GM12878 (cell line): ENCODE measurements at regions not wholly inside any gene's neighbourhood (a gene's known extent, or its start where the extent isn't known, plus 50 kb on each side); places are given as distances from the start of the nearest gene placed in this dataset.

ENCODE experiments used
- ATAC-seq: fragments of 200-7000 bp; cut with Tn5 transposase; 3 replicates; pipeline ENCODE4 v1.9.1; 2020; ENCODE audit warnings: mild to moderate bottlenecking, moderate library complexity
- BruUV-seq: library from RNA; stranded (reverse); fragments of 400-500 nt; replicated peaks from 2 replicates; lab custom pipeline; 2021; lab: Mats Ljungman, UMichigan
- CTCF ChIA-PET: fragments of 300-600 bp; sonication (Branson Sonifier 250); formaldehyde crosslinking; extraction: SDS; loops from one replicate; lab custom pipeline; 2021; ENCODE audit warnings: inconsistent platforms; lab: Yijun Ruan, JAX
- POLR2A ChIA-PET: fragments of 350-600 bp; formaldehyde crosslinking; extraction: SDS; loops from one replicate; lab custom pipeline; 2021; ENCODE audit warnings: inconsistent platforms; lab: Charles Lee
- RAD21 ChIA-PET: fragments of 300-600 bp; sonication (Branson Sonifier 250); formaldehyde crosslinking; loops from one replicate; lab custom pipeline; 2023; ENCODE audit warnings: antibody characterized with exemption; ENCODE audit not compliant: unreplicated experiment; lab: Charles Lee
- SMC1A ChIA-PET: fragments of 300-600 bp; sonication (Branson Sonifier 250); formaldehyde crosslinking; loops from one replicate; lab custom pipeline; 2023; ENCODE audit not compliant: unreplicated experiment, uncharacterized antibody; lab: Charles Lee
- DNase-seq: peaks from one replicate; pipeline ENCODE4 v3.0.0-alpha.2; 2011; ENCODE audit warnings: low read depth, low spot score
- FAIRE-seq: peaks from 3 replicates; lab custom pipeline; 2011; peaks lifted over from hg19 to GRCh38; lab: Jason Lieb, UNC
- H2AFZ ChIP-seq: 2 replicates; pipeline ENCODE4 v1.6.0; 2011; ENCODE audit warnings: low read depth, low read length, control low read depth; ENCODE audit not compliant: control insufficient read depth
- H3K27ac ChIP-seq: 2 replicates; pipeline ENCODE4 v1.5.1; 2011; ENCODE audit warnings: control low read depth; ENCODE audit not compliant: control insufficient read depth, insufficient read depth
- H3K27me3 ChIP-seq, 2 experiments: replicated peaks in 1 of 2; 2 replicates each; pipeline versions ENCODE4 v1.6.0 to v1.6.1; 2011; ENCODE audit warnings: low read length in 1 of 2; ENCODE audit not compliant: control insufficient read depth in 2 of 2, insufficient read depth in 2 of 2
- H3K36me3 ChIP-seq, 2 experiments: 2 replicates each; pipeline ENCODE4 v1.5.1; 2011; ENCODE audit warnings: low read length in 1 of 2; ENCODE audit not compliant: control insufficient read depth in 2 of 2, insufficient read depth in 2 of 2
- H3K4me1 ChIP-seq: 2 replicates; pipeline ENCODE4 v1.6.1; 2011; ENCODE audit warnings: mild to moderate bottlenecking, low read length, moderate library complexity, mixed read lengths; ENCODE audit not compliant: control insufficient read depth, insufficient read depth
- H3K4me2 ChIP-seq: 2 replicates; pipeline ENCODE4 v1.6.0; 2011; ENCODE audit warnings: control low read depth; ENCODE audit not compliant: control insufficient read depth, insufficient read depth
- H3K4me3 ChIP-seq: fragments of 200-600 bp; sonication (generic); 2 replicates; pipeline ENCODE4 v1.5.1; 2016
- H3K79me2 ChIP-seq: 2 replicates; pipeline ENCODE4 v1.6.0; 2011; ENCODE audit warnings: low read length; ENCODE audit not compliant: control insufficient read depth, insufficient read depth
- H3K9ac ChIP-seq: 2 replicates; pipeline ENCODE4 v1.8.0; 2011; ENCODE audit warnings: low read length, control low read depth, mixed read lengths; ENCODE audit not compliant: control insufficient read depth, insufficient read depth
- H3K9me3 ChIP-seq: replicated peaks from 3 replicates; pipeline ENCODE4 v1.5.1; 2011; ENCODE audit warnings: mild to moderate bottlenecking, low read length; ENCODE audit not compliant: control insufficient read depth, insufficient read depth
- H4K20me1 ChIP-seq: 2 replicates; pipeline ENCODE4 v1.6.0; 2011; ENCODE audit not compliant: control insufficient read depth, insufficient read depth
- BHLHE40 ChIP-seq, 2 experiments: fragments of 450-650 bp in 1 of 2; IDR thresholded peaks; 2 replicates each; pipeline ENCODE4 v1.6.1; 2011 to 2017; ENCODE audit warnings: low read depth in 2 of 2, borderline replicate concordance in 1 of 2, improper control_type of control experiment in 1 of 2, low read length in 1 of 2, mild to moderate bottlenecking in 1 of 2
- CHD2 ChIP-seq: IDR thresholded peaks from 2 replicates; pipeline ENCODE4 v1.6.1; 2011; ENCODE audit warnings: low read depth, low read length, improper control_type of control experiment, borderline replicate concordance
- HCFC1 ChIP-seq: fragments of 150-350 bp; IDR thresholded peaks from 2 replicates; pipeline ENCODE4 v1.6.1; 2014; ENCODE audit warnings: low read length
- HDAC6 ChIP-seq: fragments of 200-600 bp; sonication (generic); IDR thresholded peaks from one replicate; pipeline ENCODE4 v1.8.0; 2017; ENCODE audit warnings: antibody characterized with exemption; ENCODE audit not compliant: unreplicated experiment
- IRF5 ChIP-seq: fragments of 450-650 bp; IDR thresholded peaks from 2 replicates; pipeline ENCODE4 v1.6.1; 2017; ENCODE audit warnings: borderline replicate concordance
- SMAD1 ChIP-seq: fragments of 450-650 bp; IDR thresholded peaks from 2 replicates; pipeline ENCODE4 v1.6.1; 2018; ENCODE audit warnings: mild to moderate bottlenecking, low read depth; ENCODE audit not compliant: partially characterized antibody
- WGBS: methylation state at CpG from one replicate; pipeline ENCODE4 v1.1.6; 2016; ENCODE audit warnings: low lambda C conversion rate; ENCODE audit not compliant: insufficient replicate concordance, insufficient coverage; ENCODE audit errors: missing lambda C conversion rate; 5-methylcytosine and 5-hydroxymethylcytosine counted together
- in situ Hi-C: fragments of 300-500 bp; cut with MboI; formaldehyde crosslinking; loops from 9 replicates; pipeline ENCODE4 v1.14.3; 2018; ENCODE audit warnings: mixed read lengths
- intact Hi-C: fragments of 100-400 bp; cut with micrococcal nuclease; formaldehyde crosslinking; loops from one replicate; pipeline ENCODE4 v1.14.2; 2022; ENCODE audit not compliant: unreplicated experiment
- TF ChIP-seq, protein P1 (sequence below): IDR thresholded peaks from 2 replicates; pipeline ENCODE4 v1.6.1; 2011; ENCODE audit warnings: mild to moderate bottlenecking, low read depth, low read length, moderate library complexity; ENCODE audit not compliant: insufficient replicate concordance
- TF ChIP-seq, protein P2 (sequence below): IDR thresholded peaks from 2 replicates; pipeline ENCODE4 v1.6.1; 2012; ENCODE audit warnings: low read depth, low read length, improper control_type of control experiment

DNA sequence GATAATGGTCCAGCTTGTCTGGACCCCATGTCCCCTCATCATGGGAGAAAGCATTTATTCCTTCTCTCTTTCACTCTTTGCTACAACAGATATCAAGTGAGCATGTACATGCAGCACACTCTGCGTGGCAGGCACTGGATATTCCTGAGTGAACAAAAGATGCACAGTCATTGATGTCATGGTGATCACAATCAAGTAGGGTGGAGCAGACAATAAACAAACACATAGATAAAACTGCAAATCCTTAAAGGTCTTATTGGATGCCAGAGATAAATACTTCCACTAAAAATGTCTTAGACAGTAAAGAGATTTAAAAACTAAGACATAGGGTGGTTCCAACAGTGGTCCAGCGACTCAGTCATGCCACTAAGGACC, 178.0 kb downstream of the ZC3H11B start (continued):
- TF ChIP-seq, protein P1, sequence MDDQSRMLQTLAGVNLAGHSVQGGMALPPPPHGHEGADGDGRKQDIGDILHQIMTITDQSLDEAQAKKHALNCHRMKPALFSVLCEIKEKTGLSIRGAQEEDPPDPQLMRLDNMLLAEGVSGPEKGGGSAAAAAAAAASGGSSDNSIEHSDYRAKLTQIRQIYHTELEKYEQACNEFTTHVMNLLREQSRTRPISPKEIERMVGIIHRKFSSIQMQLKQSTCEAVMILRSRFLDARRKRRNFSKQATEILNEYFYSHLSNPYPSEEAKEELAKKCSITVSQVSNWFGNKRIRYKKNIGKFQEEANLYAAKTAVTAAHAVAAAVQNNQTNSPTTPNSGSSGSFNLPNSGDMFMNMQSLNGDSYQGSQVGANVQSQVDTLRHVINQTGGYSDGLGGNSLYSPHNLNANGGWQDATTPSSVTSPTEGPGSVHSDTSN: no peak
- no peak for TF ChIP-seq BHLHE40 (IDR thresholded peaks at IDR 0.05; ENCODE audit: borderline replicate concordance in 1 of 2, low read depth in 2 of 2, low read length in 1 of 2)
- no peak for TF ChIP-seq HDAC6
- no peak for TF ChIP-seq HCFC1
- TF ChIP-seq CHD2: no peak

DNA sequence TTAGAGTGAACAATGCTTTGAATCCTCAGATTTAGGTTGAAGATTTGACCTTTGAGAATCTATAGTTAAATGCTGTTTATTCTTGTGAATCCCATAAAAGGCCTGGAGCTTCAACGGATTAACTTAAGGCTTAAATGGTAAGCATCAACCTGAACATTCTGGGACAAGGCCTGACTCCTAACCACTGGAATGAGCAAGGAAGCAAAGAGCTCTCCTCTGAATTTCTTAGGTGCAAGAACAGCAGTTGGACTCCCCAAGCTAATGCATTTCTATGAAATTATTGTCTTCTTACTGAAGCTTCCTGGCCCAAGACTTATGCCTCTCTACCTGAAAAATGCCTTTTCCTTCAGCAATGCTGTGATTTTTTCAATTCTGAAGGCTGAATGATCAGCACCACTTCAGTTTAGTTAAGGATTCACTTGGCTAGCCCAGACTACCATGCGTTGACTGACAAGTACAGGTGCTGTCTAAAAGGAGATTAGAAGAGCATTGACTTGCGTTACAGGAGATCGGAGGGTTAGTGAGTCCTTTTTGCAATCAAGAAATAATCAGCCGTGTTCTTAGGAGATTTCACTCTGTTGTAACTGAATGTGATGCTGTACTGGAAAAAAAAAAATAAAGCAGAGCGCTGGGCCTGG, 178.5 kb downstream of the ZC3H11B start:
- no peak overlapping the region for H3K9ac ChIP-seq
- H3K27ac ChIP-seq: no peak overlapping the region
- H3K9me3 ChIP-seq: no peaks in the 10 kb centered on the region
- WGBS: 83% methylated on average over 6 of the region's 6 CpGs
- SMC1A ChIA-PET: no interaction called here
- in situ Hi-C loops (no loop called here), intact Hi-C loops (no loop called here)
- no peak overlapping the region for H2AFZ ChIP-seq
- no peaks in the 10 kb centered on the region for H3K79me2 ChIP-seq
- no peaks in the 10 kb centered on the region for H3K27me3 ChIP-seq
- H3K4me2 ChIP-seq: no peak overlapping the region
- RAD21 ChIA-PET: no interaction called here
- H4K20me1 ChIP-seq: no peaks in the 10 kb centered on the region
- CTCF ChIA-PET: interaction anchor here (0.6 to 2.2 kb wide), 2 partner anchors 17 to 757 kb away, joined by 3 to 6 read pairs; no protein-coding TSS in a partner anchor
- TF ChIP-seq SMAD1 (no peak), IRF5 (no peak)
- TF ChIP-seq, protein P2, sequence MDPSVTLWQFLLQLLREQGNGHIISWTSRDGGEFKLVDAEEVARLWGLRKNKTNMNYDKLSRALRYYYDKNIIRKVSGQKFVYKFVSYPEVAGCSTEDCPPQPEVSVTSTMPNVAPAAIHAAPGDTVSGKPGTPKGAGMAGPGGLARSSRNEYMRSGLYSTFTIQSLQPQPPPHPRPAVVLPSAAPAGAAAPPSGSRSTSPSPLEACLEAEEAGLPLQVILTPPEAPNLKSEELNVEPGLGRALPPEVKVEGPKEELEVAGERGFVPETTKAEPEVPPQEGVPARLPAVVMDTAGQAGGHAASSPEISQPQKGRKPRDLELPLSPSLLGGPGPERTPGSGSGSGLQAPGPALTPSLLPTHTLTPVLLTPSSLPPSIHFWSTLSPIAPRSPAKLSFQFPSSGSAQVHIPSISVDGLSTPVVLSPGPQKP: no peak
- no TSS peak for BruUV-seq
- ATAC-seq (no peak), FAIRE-seq (no peak), DNase-seq (no peak)
- no peak overlapping the region for H3K4me3 ChIP-seq
- H3K36me3 ChIP-seq: no peaks in the 10 kb centered on the region
- POLR2A ChIA-PET: no interaction called here
- no peaks in the 10 kb centered on the region for H3K4me1 ChIP-seq
